ENCODE measurements at regions not wholly inside any gene's neighbourhood (a gene's known extent, or its start where the extent isn't known, plus 50 kb on each side); places are given as distances from the start of the nearest gene placed in this dataset.

- Histone ChIP-seq H3F3A (ENCODE audit: insufficient read depth) (no peaks in the 10 kb centered on the region), H3K9ac (ENCODE audit: low read length) (no peak overlapping the region), H3K27ac (ENCODE audit: low read depth, low read length) (no peak overlapping the region), H3K36me3 (ENCODE audit: low read length) (no peaks in the 10 kb centered on the region), H4K20me1 (ENCODE audit: low read depth, low read length) (no peaks in the 10 kb centered on the region), H3K27me3 (ENCODE audit: low read length) (no peaks in the 10 kb centered on the region), H3K9me3 (ENCODE audit: insufficient read depth, low read length) (no peaks in the 10 kb centered on the region), H3K4me2 (ENCODE audit: low read depth, low read length, poor library complexity, severe bottlenecking) (no peak overlapping the region), H3K4me3 (ENCODE audit: insufficient read depth, low read length, poor library complexity, severe bottlenecking) (no peak overlapping the region), H2AFZ (ENCODE audit: low read depth, low read length, severe bottlenecking) (no peak overlapping the region), H3K79me2 (ENCODE audit: insufficient read depth, low read length) (no peaks in the 10 kb centered on the region), H3K9me2 (replicated peaks; ENCODE audit: insufficient read depth, low read length) (no peaks in the 10 kb centered on the region)
- no peak for TF ChIP-seq CTCF (IDR thresholded peaks at IDR 0.05; ENCODE audit: insufficient read depth, low read length, poor library complexity, severe bottlenecking)
Measured at GRCh38 chr17:49901460-49902331, 53.8 kb upstream of the TAC4 start.

GRCh38 chr17:49903523-49903922 is 55.7 kb upstream of the TAC4 start:
- Histone ChIP-seq H4K20me1 (ENCODE audit: low read depth, low read length) (no peaks in the 10 kb centered on the region), H3K79me2 (ENCODE audit: insufficient read depth, low read length) (no peaks in the 10 kb centered on the region), H3F3A (ENCODE audit: insufficient read depth) (no peaks in the 10 kb centered on the region), H3K9me2 (replicated peaks; ENCODE audit: insufficient read depth, low read length) (no peaks in the 10 kb centered on the region), H2AFZ (ENCODE audit: low read depth, low read length, severe bottlenecking) (no peak overlapping the region), H3K27me3 (ENCODE audit: low read length) (no peaks in the 10 kb centered on the region), H3K4me3 (ENCODE audit: insufficient read depth, low read length, poor library complexity, severe bottlenecking) (no peak overlapping the region), H3K4me2 (ENCODE audit: low read depth, low read length, poor library complexity, severe bottlenecking) (no peak overlapping the region), H3K9me3 (ENCODE audit: insufficient read depth, low read length) (no peaks in the 10 kb centered on the region), H3K36me3 (ENCODE audit: low read length) (no peaks in the 10 kb centered on the region), H3K9ac (ENCODE audit: low read length) (no peak overlapping the region), H3K27ac (ENCODE audit: low read depth, low read length) (no peak overlapping the region)
- TF ChIP-seq CTCF (IDR thresholded peaks at IDR 0.05; ENCODE audit: insufficient read depth, low read length, poor library complexity, severe bottlenecking) (no peak), EZH2phosphoT487 (conservative IDR thresholded peaks at IDR 0.05; ENCODE audit: low read length) (0 out of 2 replicates have a peak, but pooled peaks have one; percentile 42)

GRCh38 chr17:49904893-49905292 is 57.0 kb upstream of the TAC4 start:
- no peaks in the 10 kb centered on the region for H3K79me2 ChIP-seq (ENCODE audit: insufficient read depth, low read length)
- H3K27me3 ChIP-seq (ENCODE audit: low read length), result no peaks in the 10 kb centered on the region
- no peak overlapping the region for H3K4me3 ChIP-seq (ENCODE audit: insufficient read depth, low read length, poor library complexity, severe bottlenecking)
- no peaks in the 10 kb centered on the region for H3K9me2 ChIP-seq (replicated peaks; ENCODE audit: insufficient read depth, low read length)
- no peaks in the 10 kb centered on the region for H3F3A ChIP-seq (ENCODE audit: insufficient read depth)
- no peaks in the 10 kb centered on the region for H4K20me1 ChIP-seq (ENCODE audit: low read depth, low read length)
- H3K27ac ChIP-seq (ENCODE audit: low read depth, low read length), result no peak overlapping the region
- no peaks in the 10 kb centered on the region for H3K36me3 ChIP-seq (ENCODE audit: low read length)
- H3K4me2 ChIP-seq (ENCODE audit: low read depth, low read length, poor library complexity, severe bottlenecking), result no peak overlapping the region
- no peak for TF ChIP-seq EZH2phosphoT487 (conservative IDR thresholded peaks at IDR 0.05; ENCODE audit: low read length)
- no peak for TF ChIP-seq CTCF (IDR thresholded peaks at IDR 0.05; ENCODE audit: insufficient read depth, low read length, poor library complexity, severe bottlenecking)
- no peaks in the 10 kb centered on the region for H3K9me3 ChIP-seq (ENCODE audit: insufficient read depth, low read length)
- no peak overlapping the region for H3K9ac ChIP-seq (ENCODE audit: low read length)
- H2AFZ ChIP-seq (ENCODE audit: low read depth, low read length, severe bottlenecking), result no peak overlapping the region

Measured in SU-DHL-6 (cell line).